Neuronal stem cell (in vitro differentiated cells): ENCODE measurements at regions not wholly inside any gene's neighbourhood (a gene's known extent, or its start where the extent isn't known, plus 50 kb on each side); places are given as distances from the start of the nearest gene placed in this dataset.

Experiments used
- DNase-seq: peaks from one replicate; pipeline ENCODE4 v3.0.0-alpha.2; 2013; ENCODE audit warnings: low spot score
- H2AFZ ChIP-seq: one replicate; pipeline ENCODE4 v1.6.1; 2013; ENCODE audit warnings: mild to moderate bottlenecking, low read length, inconsistent platforms
- H2AK5ac ChIP-seq: 2 replicates; pipeline ENCODE4 v1.6.1; 2013; ENCODE audit warnings: low read depth, mild to moderate bottlenecking, inconsistent platforms, low read length, moderate library complexity, mixed read lengths
- H2BK120ac ChIP-seq: 2 replicates; pipeline ENCODE4 v1.6.1; 2013; ENCODE audit warnings: low read depth, mild to moderate bottlenecking, inconsistent platforms, low read length, moderate library complexity, mixed read lengths
- H2BK12ac ChIP-seq: one replicate; pipeline ENCODE4 v1.6.1; 2013; ENCODE audit warnings: low read length, inconsistent platforms
- H2BK15ac ChIP-seq: 2 replicates; pipeline ENCODE4 v1.6.1; 2013; ENCODE audit warnings: mild to moderate bottlenecking, low read length, inconsistent platforms, mixed read lengths
- H2BK5ac ChIP-seq: one replicate; pipeline ENCODE4 v1.6.1; 2013; ENCODE audit warnings: inconsistent platforms, mild to moderate bottlenecking, low read length, moderate library complexity
- H3K14ac ChIP-seq: one replicate; pipeline ENCODE4 v1.6.1; 2013; ENCODE audit warnings: low read length, inconsistent platforms
- H3K18ac ChIP-seq: 2 replicates; pipeline ENCODE4 v1.6.1; 2013; ENCODE audit warnings: low read length, inconsistent platforms
- H3K23ac ChIP-seq: 2 replicates; pipeline ENCODE4 v1.6.1; 2013; ENCODE audit warnings: low read depth, mild to moderate bottlenecking, mixed read lengths, low read length, inconsistent platforms; ENCODE audit not compliant: poor library complexity
- H3K27ac ChIP-seq: replicated peaks from 3 replicates; pipeline ENCODE4 v1.5.1; 2013; ENCODE audit warnings: low read length, inconsistent platforms
- H3K27me3 ChIP-seq, 3 experiments: 2 replicates each; pipeline ENCODE4 v1.6.1; 2013; ENCODE audit warnings: low read length in 3 of 3, mild to moderate bottlenecking in 2 of 3, inconsistent platforms in 1 of 3, low read depth in 1 of 3, mixed read lengths in 1 of 3, moderate library complexity in 1 of 3; ENCODE audit not compliant: control insufficient read depth in 3 of 3, insufficient read depth in 3 of 3
- H3K36me3 ChIP-seq, 2 donors: replicated peaks in 1 of 2; 2 replicates each; pipeline ENCODE4 v1.6.1; 2013; ENCODE audit warnings: low read length in 2 of 2; ENCODE audit not compliant: control insufficient read depth in 2 of 2, insufficient read depth in 2 of 2
- H3K4ac ChIP-seq: 2 replicates; pipeline ENCODE4 v1.6.1; 2013; ENCODE audit warnings: inconsistent platforms, mild to moderate bottlenecking, low read length, moderate library complexity
- H3K4me1 ChIP-seq, 2 donors: 1 replicate in 1 of 2; 2 replicates in 1 of 2; pipeline ENCODE4 v1.6.1; 2013; ENCODE audit warnings: low read length in 2 of 2, low read depth in 1 of 2; ENCODE audit not compliant: control insufficient read depth in 2 of 2, insufficient read depth in 1 of 2
- H3K4me2 ChIP-seq: one replicate; pipeline ENCODE4 v1.6.1; 2013; ENCODE audit warnings: mild to moderate bottlenecking, low read length, inconsistent platforms; ENCODE audit not compliant: insufficient read depth, poor library complexity, severe bottlenecking
- H3K4me3 ChIP-seq, 2 donors: 2 replicates each; pipeline ENCODE4 v1.5.1; 2013; ENCODE audit warnings: low read length in 2 of 2, mild to moderate bottlenecking in 2 of 2, inconsistent platforms in 1 of 2, moderate library complexity in 1 of 2
- H3K79me1 ChIP-seq: one replicate; pipeline ENCODE4 v1.6.1; 2013; ENCODE audit warnings: low read depth, mild to moderate bottlenecking, inconsistent platforms, low read length, moderate library complexity
- H3K9ac ChIP-seq: one replicate; pipeline ENCODE4 v1.6.1; 2013; ENCODE audit warnings: mild to moderate bottlenecking, low read depth, low read length, inconsistent platforms; ENCODE audit not compliant: poor library complexity
- H3K9me3 ChIP-seq, 2 donors: replicated peaks in 1 of 2; 2 replicates each; pipeline versions ENCODE3 to v1.6.1; 2013; ENCODE audit warnings: low read length in 2 of 2, mild to moderate bottlenecking in 2 of 2, inconsistent platforms in 1 of 2, low read depth in 1 of 2, mixed read lengths in 1 of 2, moderate library complexity in 1 of 2; ENCODE audit not compliant: control insufficient read depth in 2 of 2, insufficient read depth in 1 of 2
- H4K8ac ChIP-seq: one replicate; pipeline ENCODE4 v1.6.1; 2013; ENCODE audit warnings: low read depth, mild to moderate bottlenecking, inconsistent platforms, low read length, moderate library complexity
- H4K91ac ChIP-seq: one replicate; pipeline ENCODE4 v1.6.1; 2013; ENCODE audit warnings: low read length, low read depth, mild to moderate bottlenecking, inconsistent platforms; ENCODE audit not compliant: poor library complexity
- WGBS, 2 donors: extraction: QIAGEN DNeasy Blood & Tissue Kit; methylation state at CpG; one replicate each; pipeline ENCODE4 v1.1.7; 2013; ENCODE audit warnings: missing lambda C conversion rate in 2 of 2, mixed read lengths in 1 of 2; ENCODE audit not compliant: insufficient read length in 2 of 2, insufficient replicate concordance in 1 of 2; ENCODE audit errors: extremely low coverage in 2 of 2; 5-methylcytosine and 5-hydroxymethylcytosine counted together

DNA sequence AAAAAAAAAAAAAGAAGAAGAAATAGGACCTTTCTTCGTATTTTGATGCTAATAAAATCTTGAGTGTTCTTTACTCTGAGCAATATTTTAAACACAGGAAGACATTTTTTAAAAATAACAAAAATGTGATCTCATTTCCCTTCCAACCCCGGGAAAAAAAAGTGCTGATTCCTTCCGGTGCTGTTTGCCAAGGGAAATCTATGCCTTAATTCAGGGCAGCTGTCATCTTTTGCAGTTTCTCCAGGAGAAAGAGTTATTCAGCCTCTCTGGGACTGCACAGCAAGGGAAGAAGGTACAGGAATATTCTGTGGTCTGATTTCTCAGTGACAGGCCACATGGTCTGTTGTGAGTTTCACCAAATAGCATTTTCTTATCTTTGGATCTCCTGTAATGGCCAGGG, 291.9 kb upstream of the IRX1 start:
- H3K27ac ChIP-seq: no peak overlapping the region
- no peak overlapping the region for H3K4me3 ChIP-seq
- H4K8ac ChIP-seq: no peak overlapping the region
- H3K23ac ChIP-seq: no peak overlapping the region
- H3K36me3 ChIP-seq: no peaks in the 10 kb centered on the region
- H2AFZ ChIP-seq: no peak overlapping the region
- peaks cover 5 to 6% of the 10 kb centered on the region in 2 donors for H3K4me1 ChIP-seq
- no CpG with 5 or more reads among the region's 3 CpGs for WGBS, 2 donors
- H3K4ac ChIP-seq: no peak overlapping the region
- H3K4me2 ChIP-seq: no peak overlapping the region
- H3K9ac ChIP-seq: no peak overlapping the region
- no peak overlapping the region for H2BK120ac ChIP-seq
- no peak overlapping the region for H2BK15ac ChIP-seq
- no peak for DNase-seq
- no peak overlapping the region for H3K18ac ChIP-seq
- no peak overlapping the region for H2BK5ac ChIP-seq
- H4K91ac ChIP-seq: no peak overlapping the region
- H3K79me1 ChIP-seq: no peaks in the 10 kb centered on the region
- H3K27me3 ChIP-seq: no peaks in the 10 kb centered on the region
- H3K9me3 ChIP-seq: no peaks in the 10 kb centered on the region
- H2BK12ac ChIP-seq: no peak overlapping the region
- H2AK5ac ChIP-seq: no peak overlapping the region
- no peak overlapping the region for H3K14ac ChIP-seq

DNA sequence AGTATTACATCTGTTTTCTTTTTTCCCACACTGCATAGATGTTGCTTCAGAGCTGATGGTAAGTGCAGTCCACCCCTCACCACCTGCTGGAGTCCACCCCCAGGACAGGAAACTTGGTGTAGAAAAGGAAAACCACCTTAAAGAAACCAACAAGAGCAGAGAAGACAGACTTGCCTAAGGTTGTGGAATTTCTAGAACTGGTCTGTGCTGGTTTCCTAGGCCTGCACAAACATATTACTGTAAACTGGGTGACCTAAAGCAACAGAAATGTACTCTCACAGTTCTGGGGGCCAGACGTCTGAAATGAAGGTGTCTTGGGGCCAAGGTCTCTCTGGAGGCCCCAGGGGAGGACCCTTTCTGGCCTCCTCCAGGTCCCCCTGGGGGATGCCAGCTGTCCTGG, 293.4 kb upstream of the IRX1 start:
- Histone ChIP-seq H3K4me2 (no peak overlapping the region), H2AFZ (peak overlapping the region; percentile 20), H3K9me3 (no peaks in the 10 kb centered on the region), H2BK5ac (no peak overlapping the region), H2BK120ac (no peak overlapping the region), H3K27ac (no peak overlapping the region), H3K4ac (no peak overlapping the region), H4K8ac (no peak overlapping the region), H3K27me3 (no peaks in the 10 kb centered on the region), H3K4me1 (peaks cover 5 to 6% of the 10 kb centered on the region in 2 donors), H3K9ac (no peak overlapping the region), H4K91ac (no peak overlapping the region), H3K79me1 (no peaks in the 10 kb centered on the region), H3K14ac (no peak overlapping the region), H2BK12ac (no peak overlapping the region), H2BK15ac (no peak overlapping the region), H3K4me3 (no peak overlapping the region), H3K18ac (no peak overlapping the region), H2AK5ac (no peak overlapping the region), H3K23ac (no peak overlapping the region), H3K36me3 (no peaks in the 10 kb centered on the region)
- no CpG with 5 or more reads among the region's 1 CpG for WGBS, 2 donors
- DNase-seq: no peak

DNA sequence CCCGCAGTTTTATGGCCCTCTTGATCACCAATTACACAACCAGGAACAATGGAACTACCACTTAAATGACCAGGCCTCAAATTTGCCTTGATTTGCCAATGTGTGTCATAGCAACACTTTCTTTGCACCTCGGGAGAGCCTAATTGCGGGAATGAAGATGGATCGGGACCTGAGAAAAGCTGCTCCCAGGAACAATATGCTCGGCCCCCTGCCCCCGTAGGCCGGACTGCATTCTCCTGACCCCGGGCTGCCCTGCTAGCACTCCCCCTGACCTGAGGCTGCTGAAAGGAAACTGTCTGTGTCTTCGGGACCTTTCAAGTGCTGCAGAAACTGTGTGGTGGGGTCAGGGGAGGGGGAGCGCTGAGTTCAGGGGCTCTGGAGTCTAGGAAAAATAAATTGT, 294.3 kb upstream of the IRX1 start:
- no peak overlapping the region for H3K4me3 ChIP-seq
- H2AK5ac ChIP-seq: no peak overlapping the region
- peak overlapping the region; percentile 50 for H2AFZ ChIP-seq
- H3K18ac ChIP-seq: no peak overlapping the region
- no peak overlapping the region for H3K4me2 ChIP-seq
- no peak overlapping the region for H2BK120ac ChIP-seq
- no peak overlapping the region for H2BK15ac ChIP-seq
- no peak overlapping the region for H2BK5ac ChIP-seq
- no peak overlapping the region for H3K4ac ChIP-seq
- no peaks in the 10 kb centered on the region for H3K36me3 ChIP-seq
- H4K8ac ChIP-seq: peak overlapping the region; percentile 56
- H3K23ac ChIP-seq: no peak overlapping the region
- H3K9me3 ChIP-seq: no peaks in the 10 kb centered on the region
- no peaks in the 10 kb centered on the region for H3K79me1 ChIP-seq
- no peak for DNase-seq
- no peak overlapping the region for H4K91ac ChIP-seq
- peaks cover 5 to 6% of the 10 kb centered on the region in 2 donors for H3K4me1 ChIP-seq
- H3K14ac ChIP-seq: no peak overlapping the region
- H3K27me3 ChIP-seq: no peaks in the 10 kb centered on the region
- H3K27ac ChIP-seq: no peak overlapping the region
- no peak overlapping the region for H3K9ac ChIP-seq
- H2BK12ac ChIP-seq: no peak overlapping the region
- WGBS, 2 donors: no CpG with 5 or more reads among the region's 10 CpGs

DNA sequence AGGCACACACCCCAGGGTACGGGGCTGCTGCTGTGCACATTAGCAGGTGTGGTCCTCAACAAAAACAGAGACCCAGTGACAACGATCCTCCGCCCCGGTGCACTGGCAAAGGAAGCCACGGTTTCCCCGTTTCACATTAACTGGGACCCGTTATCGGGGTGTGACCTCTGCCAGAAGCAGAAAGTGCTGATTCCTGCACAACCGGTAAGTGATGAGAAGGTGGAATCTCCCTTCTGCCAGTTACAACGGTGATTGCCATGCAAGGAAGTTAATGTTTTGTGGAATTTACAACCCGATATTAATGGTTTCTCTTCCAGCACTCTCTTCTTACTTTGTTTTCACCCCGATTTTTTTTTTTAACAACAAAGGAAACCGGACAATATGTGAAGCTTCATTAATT, 294.9 kb upstream of the IRX1 start:
- H3K23ac ChIP-seq: no peak overlapping the region
- DNase-seq: no peak
- no peaks in the 10 kb centered on the region for H3K36me3 ChIP-seq
- no peak overlapping the region for H4K91ac ChIP-seq
- no peak overlapping the region for H3K9ac ChIP-seq
- no peaks in the 10 kb centered on the region for H3K27me3 ChIP-seq
- no peak overlapping the region for H2AK5ac ChIP-seq
- no peak overlapping the region for H2BK15ac ChIP-seq
- no peak overlapping the region for H3K4ac ChIP-seq
- no peak overlapping the region for H2BK12ac ChIP-seq
- no peaks in the 10 kb centered on the region for H3K79me1 ChIP-seq
- no peak overlapping the region for H3K18ac ChIP-seq
- peaks cover 5 to 6% of the 10 kb centered on the region in 2 donors for H3K4me1 ChIP-seq
- no peak overlapping the region for H3K14ac ChIP-seq
- no peak overlapping the region for H2AFZ ChIP-seq
- no peak overlapping the region for H4K8ac ChIP-seq
- no peak overlapping the region for H3K27ac ChIP-seq
- H3K9me3 ChIP-seq: no peaks in the 10 kb centered on the region
- no CpG with 5 or more reads among the region's 13 CpGs for WGBS, 2 donors
- H2BK5ac ChIP-seq: no peak overlapping the region
- H3K4me3 ChIP-seq: no peak overlapping the region
- H2BK120ac ChIP-seq: no peak overlapping the region
- no peak overlapping the region for H3K4me2 ChIP-seq
